GM23338 (cell line): ENCODE measurements at regions not wholly inside any gene's neighbourhood (a gene's known extent, or its start where the extent isn't known, plus 50 kb on each side); places are given as distances from the start of the nearest gene placed in this dataset.

Source experiments
- ATAC-seq: fragments of 200-7000 bp; cut with Tn5 transposase; 3 replicates; pipeline ENCODE4 v1.9.1; 2020
- DNase-seq: peaks from one replicate; pipeline ENCODE4 v3.0.0-alpha.2; 2015; ENCODE audit warnings: low spot score
- H2AFZ ChIP-seq: fragments of 200-600 bp; sonication (generic); 2 replicates; pipeline ENCODE4 v1.8.0; 2016; ENCODE audit warnings: antibody characterized with exemption, mild to moderate bottlenecking, moderate library complexity
- H3F3A ChIP-seq: fragments of 200-600 bp; sonication (generic); replicated peaks from 2 replicates; pipeline ENCODE4 v1.8.0; 2017; ENCODE audit warnings: antibody characterized with exemption, mixed run types, low read depth
- H3K27ac ChIP-seq: fragments of 200-600 bp; sonication (generic); 2 replicates; pipeline ENCODE4 v1.6.1; 2016; ENCODE audit warnings: low read depth
- H3K27me3 ChIP-seq: fragments of 200-600 bp; sonication (generic); 2 replicates; pipeline ENCODE4 v1.8.0; 2016; ENCODE audit warnings: mild to moderate bottlenecking, mixed run types, moderate library complexity; ENCODE audit not compliant: insufficient read depth
- H3K36me3 ChIP-seq: fragments of 200-600 bp; sonication (generic); 2 replicates; pipeline ENCODE4 v1.8.0; 2016; ENCODE audit warnings: mild to moderate bottlenecking; ENCODE audit not compliant: insufficient read depth
- H3K4me1 ChIP-seq: fragments of 200-600 bp; sonication (generic); 2 replicates; pipeline ENCODE4 v1.8.0; 2016; ENCODE audit warnings: mild to moderate bottlenecking, moderate library complexity; ENCODE audit not compliant: insufficient read depth
- H3K4me2 ChIP-seq: fragments of 200-600 bp; sonication (generic); 2 replicates; pipeline ENCODE4 v1.7.1; 2017; ENCODE audit warnings: mixed run types
- H3K4me3 ChIP-seq: fragments of 200-600 bp; sonication (generic); 2 replicates; pipeline ENCODE4 v1.6.1; 2016; ENCODE audit warnings: mixed run types
- H3K79me2 ChIP-seq: fragments of 200-600 bp; sonication (generic); replicated peaks from 2 replicates; pipeline ENCODE4 v1.8.0; 2017; ENCODE audit warnings: mild to moderate bottlenecking; ENCODE audit not compliant: insufficient read depth
- H3K9me2 ChIP-seq: fragments of 200-600 bp; sonication (generic); 2 replicates; pipeline ENCODE4 v1.8.0; 2017; ENCODE audit not compliant: insufficient read depth
- H4K20me1 ChIP-seq: fragments of 200-600 bp; sonication (generic); replicated peaks from 2 replicates; pipeline ENCODE4 v1.8.0; 2017; ENCODE audit warnings: mild to moderate bottlenecking; ENCODE audit not compliant: insufficient read depth
- H3K27ac Mint-ChIP-seq: 2 replicates; pipeline ENCODE4 v1.8.0; 2020; ENCODE audit warnings: inconsistent platforms, mild to moderate bottlenecking, moderate library complexity, mixed read lengths
- H3K27me3 Mint-ChIP-seq: 3 replicates; pipeline ENCODE4 v1.8.0; 2022; ENCODE audit warnings: low read depth, mild to moderate bottlenecking, moderate library complexity, mixed read lengths, inconsistent platforms; ENCODE audit not compliant: insufficient read depth, poor library complexity
- H3K36me3 Mint-ChIP-seq: 3 replicates; pipeline ENCODE4 v1.8.0; 2021; ENCODE audit warnings: low read depth, mild to moderate bottlenecking, inconsistent platforms, moderate library complexity, mixed read lengths
- H3K4me1 Mint-ChIP-seq: 3 replicates; pipeline ENCODE4 v1.8.0; 2020; ENCODE audit warnings: mild to moderate bottlenecking, inconsistent platforms, mixed read lengths
- H3K4me3 Mint-ChIP-seq: 3 replicates; pipeline ENCODE4 v1.8.0; 2021; ENCODE audit warnings: moderate library complexity, mild to moderate bottlenecking, inconsistent platforms, mixed read lengths
- H3K9me3 Mint-ChIP-seq: 3 replicates; pipeline ENCODE4 v1.8.0; 2020; ENCODE audit warnings: moderate library complexity, mild to moderate bottlenecking, inconsistent platforms, mixed read lengths
- CREB1 ChIP-seq: fragments of 250-450 bp; sonication (Bioruptor Pico); IDR thresholded peaks from 2 replicates; pipeline ENCODE4 v1.5.0; 2020; ENCODE audit warnings: low read depth, mild to moderate bottlenecking, moderate library complexity
- EZH2 ChIP-seq: fragments of 200-600 bp; sonication (generic); IDR thresholded peaks from one replicate; pipeline ENCODE4 v1.8.0; 2017; ENCODE audit warnings: antibody characterized with exemption, mild to moderate bottlenecking, low read depth; ENCODE audit not compliant: unreplicated experiment
- POLR2AphosphoS5 ChIP-seq: IDR thresholded peaks from 2 replicates; pipeline ENCODE4 v1.6.1; 2016; ENCODE audit warnings: antibody characterized with exemption, low read depth
- REST ChIP-seq: IDR thresholded peaks from one replicate; pipeline ENCODE4 v1.6.1; 2018; ENCODE audit warnings: antibody characterized with exemption; ENCODE audit not compliant: unreplicated experiment
- STAT1 ChIP-seq: IDR thresholded peaks from one replicate; pipeline ENCODE4 v1.6.1; 2016; ENCODE audit warnings: antibody characterized with exemption; ENCODE audit not compliant: unreplicated experiment
- ZNF114 ChIP-seq: fragments of 250-450 bp; sonication (Bioruptor Pico); IDR thresholded peaks from 2 replicates; pipeline ENCODE4 v1.5.0; 2020; ENCODE audit warnings: mild to moderate bottlenecking, moderate library complexity
- TF ChIP-seq, protein P1 (sequence below): fragments of 250-450 bp; sonication (Bioruptor Pico); IDR thresholded peaks from 2 replicates; pipeline ENCODE4 v1.5.0; 2020; ENCODE audit warnings: mild to moderate bottlenecking, moderate library complexity

GRCh38 chr1:232515706-232516105 is 114.2 kb downstream of the SIPA1L2 start:
- H3K36me3 ChIP-seq = no peaks in the 10 kb centered on the region
- H3K27me3 Mint-ChIP-seq = peaks cover 2% of the 10 kb centered on the region

More at GRCh38 chr1:232515706-232516105, 114.2 kb downstream of the SIPA1L2 start:
- no peaks in the 10 kb centered on the region for H3K27me3 ChIP-seq
- Mint-ChIP-seq H3K27ac (no peak overlapping the region), H3K4me1 (peaks cover 17% of the 10 kb centered on the region), H3K36me3 (peaks cover 4% of the 10 kb centered on the region; the same call in 1 of the 3 replicates), H3K9me3 (no peaks in the 10 kb centered on the region), H3K4me3 (no peak overlapping the region)
- no peaks in the 10 kb centered on the region for H3K9me2 ChIP-seq
- ATAC-seq = no peak
- no peaks in the 10 kb centered on the region for H3K4me1 ChIP-seq
- no peak overlapping the region for H3K27ac ChIP-seq
- TF ChIP-seq CREB1 (CRISPR knock-in tag) (no peak), REST (no peak), POLR2AphosphoS5 (no peak), EZH2 (no peak), STAT1 (no peak), ZNF114 (CRISPR knock-in tag) (no peak)
- TF ChIP-seq, protein P1, sequence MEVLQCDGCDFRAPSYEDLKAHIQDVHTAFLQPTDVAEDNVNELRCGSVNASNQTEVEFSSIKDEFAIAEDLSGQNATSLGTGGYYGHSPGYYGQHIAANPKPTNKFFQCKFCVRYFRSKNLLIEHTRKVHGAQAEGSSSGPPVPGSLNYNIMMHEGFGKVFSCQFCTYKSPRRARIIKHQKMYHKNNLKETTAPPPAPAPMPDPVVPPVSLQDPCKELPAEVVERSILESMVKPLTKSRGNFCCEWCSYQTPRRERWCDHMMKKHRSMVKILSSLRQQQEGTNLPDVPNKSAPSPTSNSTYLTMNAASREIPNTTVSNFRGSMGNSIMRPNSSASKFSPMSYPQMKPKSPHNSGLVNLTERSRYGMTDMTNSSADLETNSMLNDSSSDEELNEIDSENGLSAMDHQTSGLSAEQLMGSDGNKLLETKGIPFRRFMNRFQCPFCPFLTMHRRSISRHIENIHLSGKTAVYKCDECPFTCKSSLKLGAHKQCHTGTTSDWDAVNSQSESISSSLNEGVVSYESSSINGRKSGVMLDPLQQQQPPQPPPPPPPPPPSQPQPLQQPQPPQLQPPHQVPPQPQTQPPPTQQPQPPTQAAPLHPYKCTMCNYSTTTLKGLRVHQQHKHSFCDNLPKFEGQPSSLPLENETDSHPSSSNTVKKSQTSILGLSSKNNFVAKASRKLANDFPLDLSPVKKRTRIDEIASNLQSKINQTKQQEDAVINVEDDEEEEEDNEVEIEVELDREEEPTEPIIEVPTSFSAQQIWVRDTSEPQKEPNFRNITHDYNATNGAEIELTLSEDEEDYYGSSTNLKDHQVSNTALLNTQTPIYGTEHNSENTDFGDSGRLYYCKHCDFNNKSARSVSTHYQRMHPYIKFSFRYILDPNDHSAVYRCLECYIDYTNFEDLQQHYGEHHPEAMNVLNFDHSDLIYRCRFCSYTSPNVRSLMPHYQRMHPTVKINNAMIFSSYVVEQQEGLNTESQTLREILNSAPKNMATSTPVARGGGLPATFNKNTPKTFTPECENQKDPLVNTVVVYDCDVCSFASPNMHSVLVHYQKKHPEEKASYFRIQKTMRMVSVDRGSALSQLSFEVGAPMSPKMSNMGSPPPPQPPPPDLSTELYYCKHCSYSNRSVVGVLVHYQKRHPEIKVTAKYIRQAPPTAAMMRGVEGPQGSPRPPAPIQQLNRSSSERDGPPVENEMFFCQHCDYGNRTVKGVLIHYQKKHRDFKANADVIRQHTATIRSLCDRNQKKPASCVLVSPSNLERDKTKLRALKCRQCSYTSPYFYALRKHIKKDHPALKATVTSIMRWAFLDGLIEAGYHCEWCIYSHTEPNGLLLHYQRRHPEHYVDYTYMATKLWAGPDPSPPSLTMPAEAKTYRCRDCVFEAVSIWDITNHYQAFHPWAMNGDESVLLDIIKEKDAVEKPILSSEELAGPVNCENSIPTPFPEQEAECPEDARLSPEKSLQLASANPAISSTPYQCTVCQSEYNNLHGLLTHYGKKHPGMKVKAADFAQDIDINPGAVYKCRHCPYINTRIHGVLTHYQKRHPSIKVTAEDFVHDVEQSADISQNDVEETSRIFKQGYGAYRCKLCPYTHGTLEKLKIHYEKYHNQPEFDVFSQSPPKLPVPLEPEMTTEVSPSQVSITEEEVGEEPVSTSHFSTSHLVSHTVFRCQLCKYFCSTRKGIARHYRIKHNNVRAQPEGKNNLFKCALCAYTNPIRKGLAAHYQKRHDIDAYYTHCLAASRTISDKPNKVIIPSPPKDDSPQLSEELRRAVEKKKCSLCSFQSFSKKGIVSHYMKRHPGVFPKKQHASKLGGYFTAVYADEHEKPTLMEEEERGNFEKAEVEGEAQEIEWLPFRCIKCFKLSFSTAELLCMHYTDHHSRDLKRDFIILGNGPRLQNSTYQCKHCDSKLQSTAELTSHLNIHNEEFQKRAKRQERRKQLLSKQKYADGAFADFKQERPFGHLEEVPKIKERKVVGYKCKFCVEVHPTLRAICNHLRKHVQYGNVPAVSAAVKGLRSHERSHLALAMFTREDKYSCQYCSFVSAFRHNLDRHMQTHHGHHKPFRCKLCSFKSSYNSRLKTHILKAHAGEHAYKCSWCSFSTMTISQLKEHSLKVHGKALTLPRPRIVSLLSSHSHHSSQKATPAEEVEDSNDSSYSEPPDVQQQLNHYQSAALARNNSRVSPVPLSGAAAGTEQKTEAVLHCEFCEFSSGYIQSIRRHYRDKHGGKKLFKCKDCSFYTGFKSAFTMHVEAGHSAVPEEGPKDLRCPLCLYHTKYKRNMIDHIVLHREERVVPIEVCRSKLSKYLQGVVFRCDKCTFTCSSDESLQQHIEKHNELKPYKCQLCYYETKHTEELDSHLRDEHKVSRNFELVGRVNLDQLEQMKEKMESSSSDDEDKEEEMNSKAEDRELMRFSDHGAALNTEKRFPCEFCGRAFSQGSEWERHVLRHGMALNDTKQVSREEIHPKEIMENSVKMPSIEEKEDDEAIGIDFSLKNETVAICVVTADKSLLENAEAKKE (CRISPR knock-in tag) = no peak
- no peaks in the 10 kb centered on the region; the same call in 1 of the 2 replicates for H4K20me1 ChIP-seq
- no peaks in the 10 kb centered on the region for H3F3A ChIP-seq
- H3K4me2 ChIP-seq = no peak overlapping the region
- no peak overlapping the region for H3K4me3 ChIP-seq
- DNase-seq = no peak
- no peak overlapping the region for H2AFZ ChIP-seq
- H3K79me2 ChIP-seq = no peaks in the 10 kb centered on the region
